WERI-Rb-1 (cell line): ENCODE measurements at regions not wholly inside any gene's neighbourhood (a gene's known extent, or its start where the extent isn't known, plus 50 kb on each side); places are given as distances from the start of the nearest gene placed in this dataset.

Experiments
- DNase-seq: peaks from one replicate; pipeline ENCODE4 v3.0.0-alpha.2; 2020
- H3K27ac ChIP-seq: fragments of 250-450 bp; sonication (Bioruptor Pico); 2 replicates; pipeline ENCODE4 v1.5.1; 2020; ENCODE audit warnings: mild to moderate bottlenecking, moderate library complexity
- H3K27me3 ChIP-seq: fragments of 250-450 bp; sonication (Bioruptor Pico); 2 replicates; pipeline ENCODE4 v1.5.1; 2021; ENCODE audit warnings: mild to moderate bottlenecking, low read depth, moderate library complexity; ENCODE audit not compliant: insufficient read depth, severe bottlenecking
- H3K36me3 ChIP-seq: fragments of 250-450 bp; sonication (Bioruptor Pico); 2 replicates; pipeline ENCODE4 v1.5.1; 2020; ENCODE audit warnings: mild to moderate bottlenecking, moderate library complexity
- H3K4me3 ChIP-seq: 2 replicates; pipeline ENCODE4 v1.5.1; 2011; ENCODE audit warnings: low read depth, mild to moderate bottlenecking, control low read depth, low read length
- H3K9me3 ChIP-seq: fragments of 250-450 bp; sonication (Bioruptor Pico); 2 replicates; pipeline ENCODE4 v1.5.1; 2021; ENCODE audit warnings: mild to moderate bottlenecking, moderate library complexity; ENCODE audit not compliant: severe bottlenecking
- CTCF ChIP-seq: IDR thresholded peaks from 2 replicates; pipeline ENCODE4 v1.5.1; 2011; ENCODE audit warnings: low read depth, mild to moderate bottlenecking, control low read depth, inconsistent platforms, low read length

GRCh38 chr7:148472406-148472805 lies 118.2 kb upstream of the C7orf33 start:
- no peak overlapping the region for H3K4me3 ChIP-seq
- no peak for DNase-seq
- no peaks in the 10 kb centered on the region for H3K9me3 ChIP-seq
- no peak overlapping the region for H3K27ac ChIP-seq
- no peak for TF ChIP-seq CTCF
- no peaks in the 10 kb centered on the region for H3K36me3 ChIP-seq
- H3K27me3 ChIP-seq = no peaks in the 10 kb centered on the region

- H3K36me3 ChIP-seq = no peaks in the 10 kb centered on the region
- no peak overlapping the region for H3K27ac ChIP-seq
- TF ChIP-seq CTCF = no peak
- no peak overlapping the region for H3K4me3 ChIP-seq
- no peaks in the 10 kb centered on the region for H3K9me3 ChIP-seq
- no peak for DNase-seq
- H3K27me3 ChIP-seq = no peaks in the 10 kb centered on the region
These were observed 116.7 kb upstream of the C7orf33 start for GRCh38 chr7:148473703-148474480.

GRCh38 chr7:148474481-148475025 lies 116.0 kb upstream of the C7orf33 start:
- DNase-seq = no peak
- Histone ChIP-seq H3K4me3 (no peak overlapping the region), H3K27ac (no peak overlapping the region), H3K36me3 (no peaks in the 10 kb centered on the region), H3K9me3 (no peaks in the 10 kb centered on the region), H3K27me3 (no peaks in the 10 kb centered on the region)
- no peak for TF ChIP-seq CTCF

- Histone ChIP-seq H3K4me3 (no peak overlapping the region), H3K27ac (no peak overlapping the region), H3K27me3 (no peaks in the 10 kb centered on the region), H3K9me3 (no peaks in the 10 kb centered on the region), H3K36me3 (no peaks in the 10 kb centered on the region)
- no peak for DNase-seq
- no peak for TF ChIP-seq CTCF
These were observed 112.0 kb upstream of the C7orf33 start for GRCh38 chr7:148478551-148478950.

DNA sequence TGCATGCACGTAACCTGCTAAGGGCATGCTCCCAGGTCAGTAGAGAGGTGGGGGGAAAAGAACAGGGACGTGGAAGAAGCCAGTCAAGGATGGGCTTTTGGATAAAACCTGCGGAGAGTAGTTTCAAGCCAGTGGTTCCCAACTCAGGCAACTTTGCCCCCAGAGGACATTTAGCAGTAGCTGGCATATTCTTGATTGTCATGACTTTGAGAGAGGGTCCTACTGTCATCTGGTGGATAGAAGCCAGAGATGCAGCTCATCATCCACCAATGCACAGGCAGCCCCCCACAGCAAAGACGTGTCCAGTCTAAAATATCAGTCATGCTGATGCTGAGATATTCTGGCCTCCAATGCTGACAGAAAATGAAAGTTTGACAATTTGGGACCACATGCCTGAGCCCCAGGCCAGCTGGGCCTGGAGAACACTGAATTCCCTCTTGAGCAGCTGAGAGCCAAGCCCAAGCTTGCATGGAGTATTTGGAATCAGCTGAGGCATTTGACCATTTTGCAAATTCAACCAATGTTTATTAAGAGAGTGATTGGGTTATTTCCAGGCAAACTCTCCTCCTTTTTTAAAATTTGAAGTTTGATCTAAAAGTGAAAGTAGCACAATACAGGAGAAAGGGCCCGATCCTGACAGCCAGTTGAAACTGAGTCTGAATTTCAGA lies 110.0 kb upstream of the C7orf33 start:
- no peak for DNase-seq
- H3K36me3 ChIP-seq = no peaks in the 10 kb centered on the region

More for the DNA sequence above, 110.0 kb upstream of the C7orf33 start:
- TF ChIP-seq CTCF = peak; percentile 68
- Histone ChIP-seq H3K27me3 (no peaks in the 10 kb centered on the region), H3K9me3 (no peaks in the 10 kb centered on the region), H3K27ac (no peak overlapping the region), H3K4me3 (no peak overlapping the region)
